HCT116 (cell line): ENCODE measurements at regions not wholly inside any gene's neighbourhood (a gene's known extent, or its start where the extent isn't known, plus 50 kb on each side); places are given as distances from the start of the nearest gene placed in this dataset.

ENCODE experiments used
- ATAC-seq: fragments of 200-7000 bp; cut with Tn5 transposase; 2 replicates; pipeline ENCODE4 v1.9.1; 2020; ENCODE audit warnings: mild to moderate bottlenecking, moderate library complexity
- BruUV-seq: library from RNA; stranded (reverse); fragments of 400-500 nt; replicated peaks from 2 replicates; lab custom pipeline; 2021; lab: Mats Ljungman, UMichigan
- CTCF ChIA-PET: fragments of 300-600 bp; sonication (Branson Sonifier 250); formaldehyde crosslinking; loops from one replicate; lab custom pipeline; 2021; ENCODE audit warnings: antibody characterized with exemption; lab: Charles Lee
- POLR2A ChIA-PET: fragments of 300-600, 350-600 bp; sonication (Branson Sonifier 250); formaldehyde crosslinking; loops from one replicate; lab custom pipeline; 2021; ENCODE audit warnings: antibody characterized with exemption; lab: Charles Lee
- RAD21 ChIA-PET, 2 experiments: fragments of 300-600 bp; sonication (Branson Sonifier 250); formaldehyde crosslinking; loops; one replicate each; lab custom pipeline; 2023; ENCODE audit warnings: low total read pairs in 2 of 2; ENCODE audit not compliant: uncharacterized antibody in 2 of 2, unreplicated experiment in 2 of 2, low non-redundant PET in 1 of 2; lab: Charles Lee
- DNase-seq: peaks from one replicate; pipeline ENCODE4 v3.0.0-alpha.2; 2010; ENCODE audit warnings: low read depth, low spot score
- H2AFZ ChIP-seq: fragments of 200-600 bp; shearing (Covaris generic), sonication (generic); 2 replicates; pipeline ENCODE4 v1.6.1; 2017; ENCODE audit warnings: low read depth, mixed run types, mixed read lengths, antibody characterized with exemption, low read length; ENCODE audit not compliant: poor library complexity, severe bottlenecking
- H3K27ac ChIP-seq: 2 replicates; pipeline ENCODE4 v1.5.1; 2012; ENCODE audit warnings: low read depth, low read length
- H3K27me3 ChIP-seq: fragments of 200-600 bp; sonication (generic); 2 replicates; pipeline ENCODE4 v1.6.1; 2016; ENCODE audit warnings: mixed run types, low read length, mixed read lengths; ENCODE audit not compliant: insufficient read depth
- H3K36me3 ChIP-seq, 2 experiments: fragments of 200-500 bp in 1 of 2; fragments of 200-600 bp in 1 of 2; sonication (Bioruptor generic) in 1 of 2; sonication (generic) in 1 of 2; 2 replicates each; pipeline versions ENCODE4 v1.5.1 to v1.6.1; 2014 to 2016; ENCODE audit warnings: low read length in 2 of 2, inconsistent platforms in 1 of 2, mixed read lengths in 1 of 2, mixed run types in 1 of 2; ENCODE audit not compliant: insufficient read depth in 2 of 2, control insufficient read depth in 1 of 2
- H3K4me1 ChIP-seq, 2 experiments: fragments of 200-600 bp in 1 of 2; sonication (generic) in 1 of 2; 2 replicates each; pipeline versions ENCODE4 v1.5.1 to v1.6.1; 2012 to 2017; ENCODE audit warnings: low read length in 2 of 2, inconsistent platforms in 1 of 2, mild to moderate bottlenecking in 1 of 2, mixed read lengths in 1 of 2, mixed run types in 1 of 2, moderate library complexity in 1 of 2; ENCODE audit not compliant: insufficient read depth in 2 of 2, control insufficient read depth in 1 of 2
- H3K4me2 ChIP-seq: fragments of 200-600 bp; sonication (generic); 2 replicates; pipeline ENCODE4 v1.6.1; 2017; ENCODE audit warnings: mixed run types, low read length, mixed read lengths
- H3K4me3 ChIP-seq, 2 experiments: fragments of 200-600 bp in 1 of 2; sonication (generic) in 1 of 2; replicated peaks in 1 of 2; 2 replicates each; pipeline ENCODE4 v1.5.1; 2011 to 2016; ENCODE audit warnings: low read length in 2 of 2, control low read depth in 1 of 2, low read depth in 1 of 2, mild to moderate bottlenecking in 1 of 2, mixed read lengths in 1 of 2, mixed run types in 1 of 2
- H3K79me2 ChIP-seq: fragments of 200-600 bp; sonication (generic); 2 replicates; pipeline ENCODE4 v1.6.1; 2017; ENCODE audit warnings: mild to moderate bottlenecking, mixed run types, low read length, moderate library complexity, mixed read lengths; ENCODE audit not compliant: insufficient read depth
- H3K9ac ChIP-seq: fragments of 200-600 bp; sonication (generic); 2 replicates; pipeline ENCODE4 v1.6.1; 2016; ENCODE audit warnings: low read length, mixed read lengths
- H3K9me2 ChIP-seq: fragments of 200-600 bp; sonication (generic), shearing (Covaris generic); 2 replicates; pipeline ENCODE4 v1.6.1; 2017; ENCODE audit warnings: mixed run types, mild to moderate bottlenecking, moderate library complexity; ENCODE audit not compliant: insufficient read depth
- H3K9me3 ChIP-seq, 2 experiments: fragments of 200-500 bp in 1 of 2; fragments of 200-600 bp in 1 of 2; sonication (Bioruptor generic) in 1 of 2; sonication (generic) in 1 of 2; 2 replicates each; pipeline ENCODE4 v1.6.1; 2014 to 2017; ENCODE audit warnings: low read length in 2 of 2, mixed read lengths in 2 of 2, inconsistent platforms in 1 of 2, low read depth in 1 of 2, mild to moderate bottlenecking in 1 of 2, mixed run types in 1 of 2, moderate library complexity in 1 of 2; ENCODE audit not compliant: control insufficient read depth in 1 of 2, insufficient read depth in 1 of 2
- H4K20me1 ChIP-seq: fragments of 200-600 bp; sonication (generic), shearing (Covaris generic); 2 replicates; pipeline ENCODE4 v1.6.1; 2017; ENCODE audit warnings: mixed run types, mild to moderate bottlenecking, moderate library complexity; ENCODE audit not compliant: insufficient read depth
- CBX3 ChIP-seq: IDR thresholded peaks from 2 replicates; pipeline ENCODE4 v1.6.1; 2012; ENCODE audit warnings: low read depth
- EGR1 ChIP-seq: IDR thresholded peaks from 2 replicates; pipeline ENCODE4 v1.6.1; 2012; ENCODE audit warnings: low read depth
- ELF1 ChIP-seq: IDR thresholded peaks from 2 replicates; pipeline ENCODE4 v1.6.1; 2012; ENCODE audit warnings: low read depth, borderline replicate concordance
- EZH2phosphoT487 ChIP-seq: fragments of 200-600 bp; IDR thresholded peaks from 2 replicates; pipeline ENCODE4 v1.6.1; 2018; ENCODE audit warnings: antibody characterized with exemption, borderline replicate concordance
- POLR2A ChIP-seq: IDR thresholded peaks from 2 replicates; pipeline ENCODE4 v1.7.0; 2011; ENCODE audit warnings: borderline replicate concordance; ENCODE audit not compliant: insufficient read depth, insufficient read length; ENCODE audit errors: extremely low read depth
- RAD21 ChIP-seq: IDR thresholded peaks from 2 replicates; pipeline ENCODE4 v1.6.1; 2012; ENCODE audit warnings: low read depth, mild to moderate bottlenecking
- YY1 ChIP-seq: IDR thresholded peaks from 2 replicates; pipeline ENCODE4 v1.6.1; 2011; ENCODE audit warnings: low read length, low read depth, moderate library complexity, mild to moderate bottlenecking; ENCODE audit not compliant: insufficient replicate concordance; ENCODE audit errors: extremely low read depth
- ZNF274 ChIP-seq: fragments of 200-500 bp; sonication (Bioruptor generic); IDR thresholded peaks from 2 replicates; pipeline ENCODE4 v1.6.1; 2014; ENCODE audit warnings: mild to moderate bottlenecking, low read depth, low read length, inconsistent platforms
- intact Hi-C: fragments of 100-400 bp; cut with micrococcal nuclease; formaldehyde crosslinking; loops from 2 replicates; pipeline ENCODE4 v1.10.0; 2022
- TF ChIP-seq, protein P1 (sequence below): IDR thresholded peaks from 2 replicates; pipeline ENCODE4 v1.6.1; 2012; ENCODE audit warnings: low read depth
- TF ChIP-seq, protein P2 (sequence below): IDR thresholded peaks from 2 replicates; pipeline ENCODE4 v1.6.1; 2011; ENCODE audit warnings: mild to moderate bottlenecking, low read length, moderate library complexity; ENCODE audit not compliant: insufficient replicate concordance; ENCODE audit errors: extremely low read depth
- TF ChIP-seq, protein P3 (sequence below): IDR thresholded peaks from 2 replicates; pipeline ENCODE4 v1.6.1; 2012

DNA sequence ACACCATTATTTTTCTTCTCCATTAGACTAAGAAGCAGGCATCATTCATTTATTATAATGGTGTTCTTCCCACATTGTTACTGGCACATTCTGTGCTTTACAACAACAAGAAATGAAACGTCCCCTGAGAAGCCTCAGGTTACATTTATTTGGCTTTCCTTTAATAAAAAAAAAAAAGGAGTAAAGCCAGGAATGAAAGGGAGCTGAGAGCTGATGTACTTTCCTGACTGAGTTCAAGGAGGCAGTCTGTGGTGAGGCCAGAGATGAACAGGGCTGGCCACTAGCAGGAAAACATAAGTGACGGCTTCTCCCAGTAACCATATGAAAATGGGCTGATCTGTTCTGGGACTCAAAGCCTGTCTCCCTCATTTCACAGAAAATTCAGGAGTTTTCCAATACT, 742.1 kb downstream of the MAFB start:
- ATAC-seq (no peak), DNase-seq (no peak)
- Histone ChIP-seq H3K79me2 (no peaks in the 10 kb centered on the region), H3K4me2 (no peak overlapping the region), H3K4me1 (no peaks in the 10 kb centered on the region), H4K20me1 (no peaks in the 10 kb centered on the region), H3K27me3 (no peaks in the 10 kb centered on the region), H2AFZ (no peak overlapping the region), H3K4me3 (no peak overlapping the region), H3K9ac (no peak overlapping the region), H3K36me3 (no peaks in the 10 kb centered on the region), H3K27ac (no peak overlapping the region), H3K9me3 (peaks cover 3 to 11% of the 10 kb centered on the region in 2 experiments; a peak in 2 of 4 replicates), H3K9me2 (no peaks in the 10 kb centered on the region)
- intact Hi-C loops: no loop called here
- no peak for TF ChIP-seq ZNF274
- TF ChIP-seq, protein P1, sequence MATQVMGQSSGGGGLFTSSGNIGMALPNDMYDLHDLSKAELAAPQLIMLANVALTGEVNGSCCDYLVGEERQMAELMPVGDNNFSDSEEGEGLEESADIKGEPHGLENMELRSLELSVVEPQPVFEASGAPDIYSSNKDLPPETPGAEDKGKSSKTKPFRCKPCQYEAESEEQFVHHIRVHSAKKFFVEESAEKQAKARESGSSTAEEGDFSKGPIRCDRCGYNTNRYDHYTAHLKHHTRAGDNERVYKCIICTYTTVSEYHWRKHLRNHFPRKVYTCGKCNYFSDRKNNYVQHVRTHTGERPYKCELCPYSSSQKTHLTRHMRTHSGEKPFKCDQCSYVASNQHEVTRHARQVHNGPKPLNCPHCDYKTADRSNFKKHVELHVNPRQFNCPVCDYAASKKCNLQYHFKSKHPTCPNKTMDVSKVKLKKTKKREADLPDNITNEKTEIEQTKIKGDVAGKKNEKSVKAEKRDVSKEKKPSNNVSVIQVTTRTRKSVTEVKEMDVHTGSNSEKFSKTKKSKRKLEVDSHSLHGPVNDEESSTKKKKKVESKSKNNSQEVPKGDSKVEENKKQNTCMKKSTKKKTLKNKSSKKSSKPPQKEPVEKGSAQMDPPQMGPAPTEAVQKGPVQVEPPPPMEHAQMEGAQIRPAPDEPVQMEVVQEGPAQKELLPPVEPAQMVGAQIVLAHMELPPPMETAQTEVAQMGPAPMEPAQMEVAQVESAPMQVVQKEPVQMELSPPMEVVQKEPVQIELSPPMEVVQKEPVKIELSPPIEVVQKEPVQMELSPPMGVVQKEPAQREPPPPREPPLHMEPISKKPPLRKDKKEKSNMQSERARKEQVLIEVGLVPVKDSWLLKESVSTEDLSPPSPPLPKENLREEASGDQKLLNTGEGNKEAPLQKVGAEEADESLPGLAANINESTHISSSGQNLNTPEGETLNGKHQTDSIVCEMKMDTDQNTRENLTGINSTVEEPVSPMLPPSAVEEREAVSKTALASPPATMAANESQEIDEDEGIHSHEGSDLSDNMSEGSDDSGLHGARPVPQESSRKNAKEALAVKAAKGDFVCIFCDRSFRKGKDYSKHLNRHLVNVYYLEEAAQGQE: no peak
- no peak for TF ChIP-seq RAD21
- TF ChIP-seq CBX3: no peak
- no peak for TF ChIP-seq ELF1
- no peak for TF ChIP-seq POLR2A
- TF ChIP-seq YY1: no peak
- TF ChIP-seq, protein P2, sequence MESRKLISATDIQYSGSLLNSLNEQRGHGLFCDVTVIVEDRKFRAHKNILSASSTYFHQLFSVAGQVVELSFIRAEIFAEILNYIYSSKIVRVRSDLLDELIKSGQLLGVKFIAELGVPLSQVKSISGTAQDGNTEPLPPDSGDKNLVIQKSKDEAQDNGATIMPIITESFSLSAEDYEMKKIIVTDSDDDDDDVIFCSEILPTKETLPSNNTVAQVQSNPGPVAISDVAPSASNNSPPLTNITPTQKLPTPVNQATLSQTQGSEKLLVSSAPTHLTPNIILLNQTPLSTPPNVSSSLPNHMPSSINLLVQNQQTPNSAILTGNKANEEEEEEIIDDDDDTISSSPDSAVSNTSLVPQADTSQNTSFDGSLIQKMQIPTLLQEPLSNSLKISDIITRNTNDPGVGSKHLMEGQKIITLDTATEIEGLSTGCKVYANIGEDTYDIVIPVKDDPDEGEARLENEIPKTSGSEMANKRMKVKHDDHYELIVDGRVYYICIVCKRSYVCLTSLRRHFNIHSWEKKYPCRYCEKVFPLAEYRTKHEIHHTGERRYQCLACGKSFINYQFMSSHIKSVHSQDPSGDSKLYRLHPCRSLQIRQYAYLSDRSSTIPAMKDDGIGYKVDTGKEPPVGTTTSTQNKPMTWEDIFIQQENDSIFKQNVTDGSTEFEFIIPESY: no peak
- TF ChIP-seq, protein P3, sequence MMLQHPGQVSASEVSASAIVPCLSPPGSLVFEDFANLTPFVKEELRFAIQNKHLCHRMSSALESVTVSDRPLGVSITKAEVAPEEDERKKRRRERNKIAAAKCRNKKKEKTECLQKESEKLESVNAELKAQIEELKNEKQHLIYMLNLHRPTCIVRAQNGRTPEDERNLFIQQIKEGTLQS: no peak
- no peak for TF ChIP-seq EZH2phosphoT487
- no peak for TF ChIP-seq EGR1
- ChIA-PET CTCF (no interaction called here), POLR2A (no interaction called here), RAD21 (no interaction called here)
- no TSS peak for BruUV-seq
